NCI-H146 treated with DMSO at 0.1 percent for 48 hours (cell line): ENCODE measurements at regions not wholly inside any gene's neighbourhood (a gene's known extent, or its start where the extent isn't known, plus 50 kb on each side); places are given as distances from the start of the nearest gene placed in this dataset.
A peak's percentile ranks its signal among the peaks of the same experiment; 100 is the strongest.

Experiments used
- DNase-seq: peaks from one replicate; lab custom pipeline; 2025; ENCODE audit not compliant: unreplicated experiment; lab: John Stamatoyannopoulos, UW

GRCh38 chr18:27652480-27653121 is 467.5 kb upstream of the CHST9 start:
- DNase-seq, result no peak

GRCh38 chr18:27649621-27650020 is 464.5 kb upstream of the CHST9 start:
- DNase-seq, result no peak

- DNase-seq, result no peak
Observed at GRCh38 chr18:27645929-27646328, 460.8 kb upstream of the CHST9 start.

GRCh38 chr18:27636576-27637085 is 451.5 kb upstream of the CHST9 start:
- DNase-seq, result no peak

GRCh38 chr18:27632706-27633105 is 447.6 kb upstream of the CHST9 start:
- DNase-seq, result no peak

GRCh38 chr18:27627927-27628326 is 442.8 kb upstream of the CHST9 start:
- DNase-seq, result no peak

- no peak for DNase-seq
Observed at GRCh38 chr18:27621236-27621890, 436.3 kb upstream of the CHST9 start.

- no peak for DNase-seq
Observed at GRCh38 chr18:27619906-27620305, 434.8 kb upstream of the CHST9 start.

- DNase-seq, result no peak
Observed at GRCh38 chr18:27619090-27619772, 434.1 kb upstream of the CHST9 start.

GRCh38 chr18:27616324-27616723 is 431.2 kb upstream of the CHST9 start:
- no peak for DNase-seq

- DNase-seq, result no peak
Observed at GRCh38 chr18:27614951-27615844, 430.1 kb upstream of the CHST9 start.

- DNase-seq, result no peak
Observed at GRCh38 chr18:27609221-27609620, 424.1 kb upstream of the CHST9 start.

- DNase-seq, result no peak
Observed at GRCh38 chr18:27608742-27609141, 423.6 kb upstream of the CHST9 start.

GRCh38 chr18:27608174-27608573 is 423.1 kb upstream of the CHST9 start:
- DNase-seq, result no peak

GRCh38 chr18:27606741-27607140 is 421.6 kb upstream of the CHST9 start:
- DNase-seq, result no peak

GRCh38 chr18:27605107-27605834 is 420.2 kb upstream of the CHST9 start:
- DNase-seq, result peak; percentile 66

- DNase-seq, result no peak
Observed at GRCh38 chr18:27604583-27604982, 419.5 kb upstream of the CHST9 start.

- no peak for DNase-seq
Observed at GRCh38 chr18:27602092-27602491, 417.0 kb upstream of the CHST9 start.

- no peak for DNase-seq
Observed at GRCh38 chr18:27600245-27600644, 415.1 kb upstream of the CHST9 start.

- DNase-seq, result peak; percentile 49
Observed at GRCh38 chr18:27599202-27599829, 414.2 kb upstream of the CHST9 start.
